ENCODE measurements at regions not wholly inside any gene's neighbourhood (a gene's known extent, or its start where the extent isn't known, plus 50 kb on each side); places are given as distances from the start of the nearest gene placed in this dataset.

DNA sequence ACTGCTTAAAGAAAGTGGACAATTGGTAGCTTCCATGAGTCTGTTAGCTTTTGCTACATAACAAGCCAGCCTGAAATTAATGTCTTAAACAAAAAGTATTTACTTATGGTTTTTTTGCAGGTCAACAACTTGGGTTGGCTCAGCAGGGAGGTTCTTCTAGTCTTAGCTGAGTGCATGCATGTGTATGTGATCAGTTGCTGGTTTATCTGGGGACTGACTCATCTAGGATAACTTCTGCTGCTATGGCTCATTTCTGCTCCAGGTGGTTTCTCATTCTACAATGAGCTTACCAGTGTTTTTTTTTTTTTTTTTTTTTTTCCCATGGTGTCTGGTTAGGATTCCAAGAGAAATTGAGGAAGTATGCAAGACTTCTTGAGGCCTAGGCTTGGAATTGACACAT lies 244.7 kb downstream of the NSUN3 start:
- DNase-seq = no peak
- Mint-ChIP-seq H3K9me3 (no peaks in the 10 kb centered on the region), H3K27ac (no peak overlapping the region), H3K27me3 (no peaks in the 10 kb centered on the region), H3K36me3 (no peaks in the 10 kb centered on the region), H3K4me1 (ENCODE audit: low read depth) (no peaks in the 10 kb centered on the region), H3K4me3 (no peak overlapping the region)
- ChIA-PET CTCF (no interaction called here), POLR2A (no interaction called here)
- intact Hi-C loops (cut with micrococcal nuclease) = no loop called here

DNA sequence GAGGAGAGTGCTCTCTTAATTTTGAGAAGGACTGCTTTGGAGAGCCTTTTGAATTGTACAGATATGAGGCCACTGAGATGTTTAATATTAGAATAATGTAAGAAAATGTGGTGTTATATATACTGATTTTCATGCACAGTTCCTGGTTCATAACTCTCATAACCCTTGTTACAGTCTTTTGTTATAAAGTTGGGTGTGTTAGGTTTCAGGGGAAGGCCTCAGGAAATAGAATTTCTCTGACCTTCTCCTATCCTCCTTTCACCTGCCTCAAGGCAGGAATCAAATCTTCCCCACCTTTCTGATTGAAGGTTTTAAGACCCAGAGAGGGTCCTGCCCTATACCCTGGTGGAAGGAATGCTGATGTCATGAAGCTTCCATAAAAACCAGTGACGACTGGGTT lies 245.9 kb downstream of the NSUN3 start:
- CTCF ChIA-PET = no interaction called here
- DNase-seq = no peak
- POLR2A ChIA-PET = no interaction called here
- intact Hi-C loops (cut with micrococcal nuclease) = no loop called here
- H3K4me1 Mint-ChIP-seq (ENCODE audit: low read depth) = no peaks in the 10 kb centered on the region
- no peaks in the 10 kb centered on the region for H3K27me3 Mint-ChIP-seq
- no peak overlapping the region for H3K27ac Mint-ChIP-seq
- no peaks in the 10 kb centered on the region for H3K9me3 Mint-ChIP-seq
- no peak overlapping the region for H3K4me3 Mint-ChIP-seq
- no peaks in the 10 kb centered on the region for H3K36me3 Mint-ChIP-seq

DNA sequence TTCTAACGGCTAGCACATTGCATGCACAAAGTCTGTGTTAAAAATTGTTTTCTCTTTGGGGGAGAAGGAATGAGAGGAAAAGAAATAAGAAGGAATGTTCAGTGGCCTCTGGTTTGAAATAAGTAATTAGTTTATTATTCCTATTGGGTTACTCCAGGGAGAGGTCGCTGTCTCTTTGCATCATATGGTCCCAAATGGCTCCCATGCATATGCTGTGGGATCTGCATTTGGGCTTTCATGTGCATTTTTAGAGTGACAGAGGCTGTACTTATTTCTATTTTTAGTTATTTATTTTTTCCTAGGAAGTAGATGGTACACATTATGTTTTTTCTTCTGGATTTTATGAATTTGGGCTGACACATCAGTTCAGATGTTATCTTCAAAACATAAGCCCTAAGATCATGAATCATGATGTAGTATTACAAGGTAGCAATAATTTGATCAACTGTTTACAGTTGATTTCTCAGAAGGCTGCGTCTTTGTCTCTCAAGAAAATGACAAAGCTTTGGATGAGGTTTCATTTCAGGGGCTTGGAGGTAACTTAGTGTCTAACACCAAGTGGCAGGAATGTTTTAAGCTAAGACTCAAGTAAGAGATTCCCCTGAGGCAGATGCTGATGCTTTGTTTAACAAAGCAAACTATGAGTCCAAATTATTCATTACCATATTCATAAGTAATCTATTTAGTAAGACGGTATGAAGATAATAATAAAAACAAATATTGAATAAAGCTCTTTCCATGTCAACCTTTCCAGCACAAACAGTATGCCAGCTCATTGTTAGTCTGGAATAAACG lies 247.7 kb downstream of the NSUN3 start:
- POLR2A ChIA-PET = no interaction called here

DNA sequence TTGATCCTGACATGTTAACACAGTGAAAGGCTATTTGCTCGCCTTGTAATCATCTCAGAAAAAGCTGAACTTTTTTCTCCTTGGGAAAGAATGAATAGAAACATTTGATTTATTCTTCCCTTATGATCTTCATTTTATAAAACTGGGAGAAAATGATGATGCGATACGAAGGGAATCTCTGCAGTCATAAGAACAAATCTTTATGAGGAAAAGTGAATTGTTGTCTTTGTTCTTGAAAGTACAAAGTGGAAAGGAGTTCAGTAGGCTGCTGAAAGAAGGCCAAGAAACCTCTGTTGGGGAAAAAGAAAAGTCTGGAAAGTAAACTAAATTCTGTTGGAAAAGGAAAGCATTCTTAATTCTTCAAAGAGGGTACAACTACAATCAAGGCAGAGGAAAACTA lies 248.8 kb downstream of the NSUN3 start:
- Mint-ChIP-seq H3K36me3 (no peaks in the 10 kb centered on the region), H3K4me3 (no peak overlapping the region), H3K27ac (no peak overlapping the region), H3K4me1 (ENCODE audit: low read depth) (no peaks in the 10 kb centered on the region), H3K27me3 (no peaks in the 10 kb centered on the region), H3K9me3 (no peaks in the 10 kb centered on the region)
- DNase-seq = no peak
- ChIA-PET POLR2A (no interaction called here), CTCF (no interaction called here)
- intact Hi-C loops (cut with micrococcal nuclease) = no loop called here

More for the DNA sequence above, 247.7 kb downstream of the NSUN3 start:
- Mint-ChIP-seq H3K4me1 (ENCODE audit: low read depth) (no peaks in the 10 kb centered on the region), H3K27ac (no peak overlapping the region), H3K9me3 (no peaks in the 10 kb centered on the region), H3K4me3 (no peak overlapping the region), H3K36me3 (no peaks in the 10 kb centered on the region), H3K27me3 (no peaks in the 10 kb centered on the region)
- no peak for DNase-seq
- CTCF ChIA-PET = no interaction called here
- intact Hi-C loops (cut with micrococcal nuclease) = no loop called here

DNA sequence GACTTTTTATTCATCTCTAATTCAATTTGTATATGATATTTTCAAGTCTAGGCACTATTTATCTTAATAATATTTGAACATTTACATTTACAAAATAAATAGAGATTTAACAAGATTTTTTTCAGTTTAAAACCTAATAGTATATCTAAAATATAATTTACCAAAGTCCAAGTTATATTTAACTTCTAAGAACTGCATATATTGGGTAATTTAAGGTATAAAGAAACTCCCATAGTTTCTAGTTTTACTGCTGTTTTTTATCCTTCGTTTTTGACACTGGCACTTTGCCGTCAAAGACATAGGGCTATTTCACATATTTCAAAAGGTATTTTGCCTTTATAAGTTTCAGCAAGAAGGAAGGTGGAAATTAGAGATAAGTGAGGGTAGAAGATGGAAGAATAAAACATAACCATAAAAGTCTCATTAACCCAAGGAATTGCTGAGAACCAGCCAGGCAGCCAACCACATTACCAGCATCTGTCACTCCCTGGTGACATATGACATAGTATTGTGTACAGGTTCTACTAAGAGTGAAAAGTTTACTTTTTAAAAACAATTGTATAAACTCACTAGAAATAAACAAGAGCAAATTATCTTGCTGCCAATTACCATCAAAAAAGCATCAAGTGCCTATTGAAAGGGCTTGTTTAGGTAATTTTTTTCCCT lies 251.5 kb downstream of the NSUN3 start:
- H3K36me3 Mint-ChIP-seq = no peaks in the 10 kb centered on the region
- no peak overlapping the region for H3K4me3 Mint-ChIP-seq
- no peaks in the 10 kb centered on the region for H3K27me3 Mint-ChIP-seq
- no peak overlapping the region for H3K27ac Mint-ChIP-seq
- no peak for DNase-seq
- H3K9me3 Mint-ChIP-seq = no peaks in the 10 kb centered on the region
- CTCF ChIA-PET = interaction anchor here (0.6 kb wide), 1 partner anchor 66 kb away, joined by 3 read pairs; no protein-coding TSS in a partner anchor
- no peaks in the 10 kb centered on the region for H3K4me1 Mint-ChIP-seq (ENCODE audit: low read depth)
- intact Hi-C loops (cut with micrococcal nuclease) = no loop called here
- POLR2A ChIA-PET = no interaction called here

DNA sequence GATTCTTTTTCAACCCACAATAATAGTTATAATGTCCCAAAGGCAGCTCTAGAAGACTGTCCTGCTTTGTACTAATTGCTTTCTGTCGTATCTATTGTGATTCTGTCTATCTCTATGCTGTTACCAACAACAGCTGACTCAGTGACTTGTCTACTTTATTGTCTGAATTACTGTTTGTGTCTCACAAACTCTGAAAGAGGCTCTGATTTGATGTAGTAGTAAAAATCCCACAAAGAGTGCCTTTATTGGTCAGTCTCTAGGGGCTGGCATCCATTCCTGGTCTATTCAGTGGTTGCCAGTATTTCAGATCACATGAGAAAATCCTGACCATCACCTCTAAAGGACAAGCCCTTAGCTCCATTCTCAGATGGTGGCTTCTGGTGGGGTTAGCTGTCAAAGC lies 254.2 kb downstream of the NSUN3 start:
- Mint-ChIP-seq H3K27me3 (no peaks in the 10 kb centered on the region), H3K4me1 (ENCODE audit: low read depth) (no peaks in the 10 kb centered on the region), H3K9me3 (no peaks in the 10 kb centered on the region), H3K27ac (no peak overlapping the region), H3K36me3 (no peaks in the 10 kb centered on the region), H3K4me3 (no peak overlapping the region)
- CTCF ChIA-PET = interaction anchor here (1.2 kb wide), 1 partner anchor 12 kb away, joined by 3 read pairs; no protein-coding TSS in a partner anchor
- POLR2A ChIA-PET = no interaction called here
- DNase-seq = no peak
- intact Hi-C loops (cut with micrococcal nuclease) = no loop called here

DNA sequence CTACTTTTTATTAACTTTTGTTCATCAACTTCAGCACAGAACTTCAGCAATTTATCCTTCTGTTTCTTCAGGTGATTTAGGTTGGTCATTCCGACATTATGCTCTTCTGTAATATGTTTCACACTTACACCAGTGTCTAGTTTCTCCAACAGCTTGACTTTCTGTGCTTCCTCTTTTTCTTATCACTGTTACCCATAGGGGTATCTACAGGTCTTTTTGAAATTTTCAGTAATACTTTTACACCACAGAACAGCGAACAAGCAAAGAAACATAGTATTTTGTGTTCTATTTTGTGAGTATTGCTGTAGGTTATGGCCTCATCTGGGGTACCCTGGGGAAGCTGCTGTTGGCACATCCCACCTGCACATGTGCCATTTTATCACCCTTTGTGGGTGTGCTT lies 260.7 kb downstream of the NSUN3 start:
- no peaks in the 10 kb centered on the region for H3K9me3 Mint-ChIP-seq
- H3K36me3 Mint-ChIP-seq = no peaks in the 10 kb centered on the region
- intact Hi-C loops (cut with micrococcal nuclease) = no loop called here
- H3K27me3 Mint-ChIP-seq = no peaks in the 10 kb centered on the region
- no peaks in the 10 kb centered on the region for H3K4me1 Mint-ChIP-seq (ENCODE audit: low read depth)
- no peak for DNase-seq
- CTCF ChIA-PET = no interaction called here
- POLR2A ChIA-PET = no interaction called here
- no peak overlapping the region for H3K27ac Mint-ChIP-seq
- H3K4me3 Mint-ChIP-seq = no peak overlapping the region

DNA sequence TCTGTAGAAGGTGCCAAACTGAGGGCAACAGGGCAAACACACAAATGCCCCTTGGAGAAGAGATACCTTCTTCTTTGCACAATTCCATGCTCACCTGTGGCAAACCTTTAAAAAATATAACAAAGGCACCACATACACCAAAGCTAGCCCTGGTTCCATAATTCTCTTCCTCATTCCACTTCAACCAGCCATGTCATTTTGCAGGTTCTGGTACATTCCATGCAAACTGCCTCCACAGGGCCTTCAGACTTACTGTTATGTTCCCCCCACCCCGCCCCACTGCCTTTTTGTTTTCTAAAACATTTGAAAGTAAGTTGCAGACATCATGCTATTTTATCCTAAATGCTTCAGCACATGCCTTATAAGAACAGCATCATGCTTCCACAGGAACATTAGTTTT lies 269.0 kb downstream of the NSUN3 start:
- DNase-seq = no peak
- no peak overlapping the region for H3K4me3 Mint-ChIP-seq
- no peaks in the 10 kb centered on the region for H3K27me3 Mint-ChIP-seq
- H3K9me3 Mint-ChIP-seq = no peaks in the 10 kb centered on the region
- no peaks in the 10 kb centered on the region for H3K36me3 Mint-ChIP-seq
- POLR2A ChIA-PET = no interaction called here
- H3K4me1 Mint-ChIP-seq (ENCODE audit: low read depth) = no peaks in the 10 kb centered on the region
- intact Hi-C loops (cut with micrococcal nuclease) = no loop called here
- CTCF ChIA-PET = no interaction called here
- H3K27ac Mint-ChIP-seq = no peak overlapping the region

DNA sequence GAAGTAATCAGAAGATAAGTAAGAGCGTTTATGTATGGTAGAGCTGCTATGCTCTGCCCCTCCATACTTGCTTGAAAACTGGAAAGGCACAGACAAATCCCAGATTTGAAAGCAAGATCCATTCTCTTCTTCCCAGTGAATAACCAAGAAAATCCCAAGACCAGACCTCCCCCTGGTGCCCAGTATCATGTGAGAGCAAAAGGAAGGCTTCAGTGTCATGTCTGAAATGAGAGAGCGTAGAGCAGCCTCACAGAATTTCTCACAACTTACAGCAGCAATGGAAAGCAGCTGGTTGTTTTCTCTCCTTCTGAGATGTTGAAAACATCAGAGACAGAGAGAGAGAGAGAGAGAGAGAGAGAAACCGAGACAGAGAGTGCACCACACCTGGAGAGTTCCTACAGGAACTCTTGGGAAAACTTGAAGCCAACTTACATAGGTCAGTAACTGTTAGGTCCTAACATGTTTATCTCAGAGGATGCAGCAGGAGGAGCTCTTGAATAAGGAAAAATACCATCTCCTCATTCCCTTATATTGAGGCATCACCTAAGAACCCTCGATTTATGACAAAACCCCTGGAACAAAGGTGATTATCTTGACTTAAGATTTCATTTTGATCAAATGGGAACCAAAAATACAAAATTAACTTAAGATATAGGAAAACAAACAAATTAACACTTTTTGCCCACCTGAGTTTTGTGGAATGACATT lies 273.3 kb downstream of the NSUN3 start:
- Mint-ChIP-seq H3K4me1 (ENCODE audit: low read depth) (no peaks in the 10 kb centered on the region), H3K4me3 (no peak overlapping the region), H3K9me3 (no peaks in the 10 kb centered on the region), H3K27ac (no peak overlapping the region), H3K36me3 (no peaks in the 10 kb centered on the region), H3K27me3 (no peaks in the 10 kb centered on the region)
- intact Hi-C loops (cut with micrococcal nuclease) = no loop called here
- POLR2A ChIA-PET = no interaction called here
- CTCF ChIA-PET = no interaction called here
- DNase-seq = no peak

DNA sequence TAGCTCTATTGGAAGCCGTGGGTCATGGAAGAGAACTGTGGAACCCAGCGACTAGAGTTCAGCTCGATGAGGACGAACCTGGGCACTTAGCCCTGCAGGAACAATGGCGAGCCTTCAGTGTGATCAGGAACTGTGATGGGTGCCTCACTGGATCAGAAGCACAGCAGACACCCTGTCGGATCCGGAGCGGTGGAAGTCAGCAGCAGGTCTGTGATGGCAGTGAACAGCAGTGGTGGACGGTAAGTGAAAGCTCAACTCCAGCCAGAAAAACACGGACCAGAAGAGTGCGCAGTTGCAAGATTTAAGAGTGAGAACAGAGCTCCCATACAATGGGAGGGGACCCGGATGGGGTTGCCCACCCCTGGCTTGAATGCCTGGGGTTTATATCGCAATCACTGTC lies 282.2 kb downstream of the NSUN3 start:
- intact Hi-C loops (cut with micrococcal nuclease) = no loop called here
- no peaks in the 10 kb centered on the region for H3K4me1 Mint-ChIP-seq (ENCODE audit: low read depth)
- ChIA-PET CTCF (no interaction called here), POLR2A (no interaction called here)
- H3K27ac Mint-ChIP-seq = no peak overlapping the region
- no peaks in the 10 kb centered on the region for H3K9me3 Mint-ChIP-seq
- H3K27me3 Mint-ChIP-seq = no peaks in the 10 kb centered on the region
- DNase-seq = no peak
- no peaks in the 10 kb centered on the region for H3K36me3 Mint-ChIP-seq
- no peak overlapping the region for H3K4me3 Mint-ChIP-seq

DNA sequence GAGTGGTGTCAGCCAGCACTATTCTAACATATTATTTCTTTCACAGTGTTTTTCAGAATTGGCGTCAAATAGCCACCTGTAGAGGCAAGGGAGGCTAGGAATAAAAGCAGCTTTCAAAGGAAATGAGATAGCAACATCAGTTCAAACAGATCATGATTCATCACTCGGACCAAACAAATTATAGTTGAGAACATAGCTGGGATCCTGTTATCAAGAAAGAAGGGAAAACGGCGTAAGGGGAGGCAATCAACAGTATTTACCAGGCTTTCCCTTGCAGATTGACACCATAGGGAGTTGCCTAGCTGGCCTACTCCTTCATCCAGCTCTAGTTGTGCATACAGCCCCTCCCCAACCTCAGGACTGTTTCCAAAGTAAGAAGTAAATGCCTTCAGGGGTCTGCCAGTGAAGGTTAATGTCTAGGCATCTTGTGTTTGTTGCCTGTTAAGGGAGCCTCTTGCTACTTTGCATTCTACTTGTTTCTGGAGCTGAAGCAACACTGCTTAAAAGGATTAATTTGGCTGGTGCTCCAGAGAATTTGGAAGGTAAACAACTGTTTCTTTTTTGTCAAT lies 286.5 kb downstream of the NSUN3 start:
- intact Hi-C loops (cut with micrococcal nuclease) = no loop called here
- Mint-ChIP-seq H3K36me3 (no peaks in the 10 kb centered on the region), H3K27ac (no peak overlapping the region), H3K4me3 (no peak overlapping the region), H3K27me3 (no peaks in the 10 kb centered on the region), H3K4me1 (ENCODE audit: low read depth) (no peaks in the 10 kb centered on the region), H3K9me3 (no peaks in the 10 kb centered on the region)
- POLR2A ChIA-PET = no interaction called here
- no peak for DNase-seq
- CTCF ChIA-PET = no interaction called here

DNA sequence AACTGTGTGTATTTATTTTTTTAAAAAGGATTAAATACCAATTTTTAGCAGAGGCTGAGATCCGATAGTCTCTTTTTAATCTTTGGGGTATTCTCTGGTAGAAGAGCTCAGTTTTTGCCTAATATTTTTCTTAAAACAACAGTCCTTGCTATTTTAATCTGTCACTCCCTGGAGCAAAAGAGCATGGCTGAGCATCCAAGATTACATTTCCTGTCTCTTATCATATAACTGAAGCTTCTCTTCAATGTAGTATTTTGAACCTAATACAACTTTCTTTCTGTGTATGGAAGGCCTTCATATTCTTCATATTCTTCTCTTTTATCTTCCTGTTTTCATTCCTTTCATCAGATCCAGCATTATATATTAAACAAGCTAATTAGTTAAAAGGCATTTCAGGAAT lies 293.7 kb downstream of the NSUN3 start:
- ChIA-PET CTCF (no interaction called here), POLR2A (no interaction called here)
- no peaks in the 10 kb centered on the region for H3K36me3 Mint-ChIP-seq
- no peak overlapping the region for H3K4me3 Mint-ChIP-seq
- no peak for DNase-seq
- intact Hi-C loops (cut with micrococcal nuclease) = no loop called here
- no peaks in the 10 kb centered on the region for H3K4me1 Mint-ChIP-seq (ENCODE audit: low read depth)
- no peaks in the 10 kb centered on the region for H3K9me3 Mint-ChIP-seq
- H3K27me3 Mint-ChIP-seq = no peaks in the 10 kb centered on the region
- no peak overlapping the region for H3K27ac Mint-ChIP-seq
